ENCODE measurements at regions not wholly inside any gene's neighbourhood (a gene's known extent, or its start where the extent isn't known, plus 50 kb on each side); places are given as distances from the start of the nearest gene placed in this dataset.
A peak's percentile ranks its signal among the peaks of the same experiment; 100 is the strongest.

GRCh38 chr11:127875131-127875530 lies 712.2 kb downstream of the ETS1 start:
- Histone ChIP-seq H3K4me3 (ENCODE audit: low read depth in 1 of 5, low read length in 5 of 5) (no peak overlapping the region), H3K27me3 (ENCODE audit: control insufficient read depth in 5 of 5, insufficient read depth in 4 of 5, low read length in 5 of 5) (no peaks in the 10 kb centered on the region), H3K36me3 (ENCODE audit: control insufficient read depth in 5 of 5, insufficient read depth in 5 of 5, low read length in 5 of 5) (no peaks in the 10 kb centered on the region), H3K4me1 (ENCODE audit: control insufficient read depth in 5 of 5, insufficient read depth in 5 of 5, low read length in 5 of 5) (no peaks in the 10 kb centered on the region), H3K9ac (ENCODE audit: low read length in 5 of 5) (no peak overlapping the region), H3K27ac (ENCODE audit: low read depth, low read length) (no peak overlapping the region), H3K9me3 (ENCODE audit: control insufficient read depth in 5 of 5, low read length in 5 of 5) (no peaks in the 10 kb centered on the region)

- Histone ChIP-seq H3K9ac (ENCODE audit: low read length in 5 of 5) (no peak overlapping the region), H3K27ac (ENCODE audit: low read depth, low read length) (no peak overlapping the region), H3K4me1 (ENCODE audit: control insufficient read depth in 5 of 5, insufficient read depth in 5 of 5, low read length in 5 of 5) (no peaks in the 10 kb centered on the region), H3K9me3 (ENCODE audit: control insufficient read depth in 5 of 5, low read length in 5 of 5) (no peaks in the 10 kb centered on the region), H3K36me3 (ENCODE audit: control insufficient read depth in 5 of 5, insufficient read depth in 5 of 5, low read length in 5 of 5) (no peaks in the 10 kb centered on the region), H3K27me3 (ENCODE audit: control insufficient read depth in 5 of 5, insufficient read depth in 4 of 5, low read length in 5 of 5) (no peaks in the 10 kb centered on the region), H3K4me3 (ENCODE audit: low read depth in 1 of 5, low read length in 5 of 5) (no peak overlapping the region)
These were observed 713.9 kb downstream of the ETS1 start for GRCh38 chr11:127873478-127873877.

- H3K27ac ChIP-seq (ENCODE audit: low read depth, low read length): no peak overlapping the region
- H3K36me3 ChIP-seq (ENCODE audit: control insufficient read depth in 5 of 5, insufficient read depth in 5 of 5, low read length in 5 of 5): no peaks in the 10 kb centered on the region
- H3K27me3 ChIP-seq (ENCODE audit: control insufficient read depth in 5 of 5, insufficient read depth in 4 of 5, low read length in 5 of 5): no peaks in the 10 kb centered on the region
- no peak overlapping the region for H3K9ac ChIP-seq (ENCODE audit: low read length in 5 of 5)
- peaks cover 0 to 20% (median 8%) of the 10 kb centered on the region in 5 donors for H3K4me1 ChIP-seq (ENCODE audit: control insufficient read depth in 5 of 5, insufficient read depth in 5 of 5, low read length in 5 of 5)
- H3K9me3 ChIP-seq (ENCODE audit: control insufficient read depth in 5 of 5, low read length in 5 of 5): no peaks in the 10 kb centered on the region
- no peak overlapping the region for H3K4me3 ChIP-seq (ENCODE audit: low read depth in 1 of 5, low read length in 5 of 5)
These were observed 721.2 kb downstream of the ETS1 start for GRCh38 chr11:127866109-127866508.

- no peaks in the 10 kb centered on the region for H3K36me3 ChIP-seq (ENCODE audit: control insufficient read depth in 5 of 5, insufficient read depth in 5 of 5, low read length in 5 of 5)
- H3K4me3 ChIP-seq (ENCODE audit: low read depth in 1 of 5, low read length in 5 of 5): no peak overlapping the region
- H3K9me3 ChIP-seq (ENCODE audit: control insufficient read depth in 5 of 5, low read length in 5 of 5): no peaks in the 10 kb centered on the region
- H3K27me3 ChIP-seq (ENCODE audit: control insufficient read depth in 5 of 5, insufficient read depth in 4 of 5, low read length in 5 of 5): no peaks in the 10 kb centered on the region
- H3K27ac ChIP-seq (ENCODE audit: low read depth, low read length): peak overlapping the region; percentile 10
- H3K9ac ChIP-seq (ENCODE audit: low read length in 5 of 5): no peak overlapping the region
- H3K4me1 ChIP-seq (ENCODE audit: control insufficient read depth in 5 of 5, insufficient read depth in 5 of 5, low read length in 5 of 5): peaks cover 0 to 22% (median 12%) of the 10 kb centered on the region in 5 donors
These were observed 722.5 kb downstream of the ETS1 start for GRCh38 chr11:127864861-127865260.

GRCh38 chr11:127862406-127862805 lies 725.0 kb downstream of the ETS1 start:
- Histone ChIP-seq H3K4me3 (ENCODE audit: low read depth in 1 of 5, low read length in 5 of 5) (no peak overlapping the region), H3K36me3 (ENCODE audit: control insufficient read depth in 5 of 5, insufficient read depth in 5 of 5, low read length in 5 of 5) (no peaks in the 10 kb centered on the region), H3K9ac (ENCODE audit: low read length in 5 of 5) (no peak overlapping the region), H3K4me1 (ENCODE audit: control insufficient read depth in 5 of 5, insufficient read depth in 5 of 5, low read length in 5 of 5) (peaks cover 0 to 30% (median 19%) of the 10 kb centered on the region in 5 donors), H3K27me3 (ENCODE audit: control insufficient read depth in 5 of 5, insufficient read depth in 4 of 5, low read length in 5 of 5) (no peaks in the 10 kb centered on the region), H3K9me3 (ENCODE audit: control insufficient read depth in 5 of 5, low read length in 5 of 5) (no peaks in the 10 kb centered on the region), H3K27ac (ENCODE audit: low read depth, low read length) (no peak overlapping the region)

- Histone ChIP-seq H3K27me3 (ENCODE audit: control insufficient read depth in 5 of 5, insufficient read depth in 4 of 5, low read length in 5 of 5) (no peaks in the 10 kb centered on the region), H3K4me3 (ENCODE audit: low read depth in 1 of 5, low read length in 5 of 5) (no peak overlapping the region), H3K4me1 (ENCODE audit: control insufficient read depth in 5 of 5, insufficient read depth in 5 of 5, low read length in 5 of 5) (peaks cover 0 to 17% (median 11%) of the 10 kb centered on the region in 5 donors), H3K27ac (ENCODE audit: low read depth, low read length) (no peak overlapping the region), H3K9ac (ENCODE audit: low read length in 5 of 5) (no peak overlapping the region), H3K36me3 (ENCODE audit: control insufficient read depth in 5 of 5, insufficient read depth in 5 of 5, low read length in 5 of 5) (no peaks in the 10 kb centered on the region), H3K9me3 (ENCODE audit: control insufficient read depth in 5 of 5, low read length in 5 of 5) (no peaks in the 10 kb centered on the region)
These were observed 727.4 kb downstream of the ETS1 start for GRCh38 chr11:127859941-127860354.

GRCh38 chr11:127844876-127845275 lies 742.5 kb downstream of the ETS1 start:
- H3K9ac ChIP-seq (ENCODE audit: low read length in 5 of 5): no peak overlapping the region
- H3K36me3 ChIP-seq (ENCODE audit: control insufficient read depth in 5 of 5, insufficient read depth in 5 of 5, low read length in 5 of 5): no peaks in the 10 kb centered on the region
- H3K9me3 ChIP-seq (ENCODE audit: control insufficient read depth in 5 of 5, low read length in 5 of 5): no peaks in the 10 kb centered on the region
- H3K27ac ChIP-seq (ENCODE audit: low read depth, low read length): no peak overlapping the region
- H3K27me3 ChIP-seq (ENCODE audit: control insufficient read depth in 5 of 5, insufficient read depth in 4 of 5, low read length in 5 of 5): peaks cover 0 to 2% (median 0%) of the 10 kb centered on the region in 5 donors
- H3K4me1 ChIP-seq (ENCODE audit: control insufficient read depth in 5 of 5, insufficient read depth in 5 of 5, low read length in 5 of 5): no peaks in the 10 kb centered on the region
- H3K4me3 ChIP-seq (ENCODE audit: low read depth in 1 of 5, low read length in 5 of 5): no peak overlapping the region

- Histone ChIP-seq H3K36me3 (ENCODE audit: control insufficient read depth in 5 of 5, insufficient read depth in 5 of 5, low read length in 5 of 5) (no peaks in the 10 kb centered on the region), H3K27ac (ENCODE audit: low read depth, low read length) (no peak overlapping the region), H3K4me1 (ENCODE audit: control insufficient read depth in 5 of 5, insufficient read depth in 5 of 5, low read length in 5 of 5) (no peaks in the 10 kb centered on the region), H3K27me3 (ENCODE audit: control insufficient read depth in 5 of 5, insufficient read depth in 4 of 5, low read length in 5 of 5) (peaks cover 0 to 2% (median 0%) of the 10 kb centered on the region in 5 donors), H3K9me3 (ENCODE audit: control insufficient read depth in 5 of 5, low read length in 5 of 5) (no peaks in the 10 kb centered on the region), H3K9ac (ENCODE audit: low read length in 5 of 5) (no peak overlapping the region), H3K4me3 (ENCODE audit: low read depth in 1 of 5, low read length in 5 of 5) (no peak overlapping the region)
These were observed 743.6 kb downstream of the ETS1 start for GRCh38 chr11:127843483-127844396.

- no peaks in the 10 kb centered on the region for H3K9me3 ChIP-seq (ENCODE audit: control insufficient read depth in 5 of 5, low read length in 5 of 5)
- H3K36me3 ChIP-seq (ENCODE audit: control insufficient read depth in 5 of 5, insufficient read depth in 5 of 5, low read length in 5 of 5): no peaks in the 10 kb centered on the region
- no peaks in the 10 kb centered on the region for H3K4me1 ChIP-seq (ENCODE audit: control insufficient read depth in 5 of 5, insufficient read depth in 5 of 5, low read length in 5 of 5)
- H3K9ac ChIP-seq (ENCODE audit: low read length in 5 of 5): no peak overlapping the region
- H3K27me3 ChIP-seq (ENCODE audit: control insufficient read depth in 5 of 5, insufficient read depth in 4 of 5, low read length in 5 of 5): peaks cover 0 to 4% (median 0%) of the 10 kb centered on the region in 5 donors
- H3K27ac ChIP-seq (ENCODE audit: low read depth, low read length): no peak overlapping the region
- no peak overlapping the region for H3K4me3 ChIP-seq (ENCODE audit: low read depth in 1 of 5, low read length in 5 of 5)
These were observed 762.2 kb downstream of the ETS1 start for GRCh38 chr11:127825183-127825582.

- H3K9me3 ChIP-seq (ENCODE audit: control insufficient read depth in 5 of 5, low read length in 5 of 5): no peaks in the 10 kb centered on the region
- no peaks in the 10 kb centered on the region for H3K4me1 ChIP-seq (ENCODE audit: control insufficient read depth in 5 of 5, insufficient read depth in 5 of 5, low read length in 5 of 5)
- peaks cover 0 to 3% (median 0%) of the 10 kb centered on the region in 5 donors for H3K27me3 ChIP-seq (ENCODE audit: control insufficient read depth in 5 of 5, insufficient read depth in 4 of 5, low read length in 5 of 5)
- no peaks in the 10 kb centered on the region for H3K36me3 ChIP-seq (ENCODE audit: control insufficient read depth in 5 of 5, insufficient read depth in 5 of 5, low read length in 5 of 5)
- H3K27ac ChIP-seq (ENCODE audit: low read depth, low read length): no peak overlapping the region
- H3K9ac ChIP-seq (ENCODE audit: low read length in 5 of 5): no peak overlapping the region
- no peak overlapping the region for H3K4me3 ChIP-seq (ENCODE audit: low read depth in 1 of 5, low read length in 5 of 5)
These were observed 768.7 kb downstream of the ETS1 start for GRCh38 chr11:127818625-127819024.
